Fibroblast of mammary gland (primary cell): ENCODE measurements at regions not wholly inside any gene's neighbourhood (a gene's known extent, or its start where the extent isn't known, plus 50 kb on each side); places are given as distances from the start of the nearest gene placed in this dataset.
A peak's percentile ranks its signal among the peaks of the same experiment; 100 is the strongest.

Experiments used
- DNase-seq: peaks from one replicate; pipeline ENCODE4 v3.0.0-alpha.2; 2010; ENCODE audit warnings: low read depth
- H3K4me3 ChIP-seq: 2 replicates; pipeline ENCODE4 v1.5.1; 2011; ENCODE audit warnings: low read depth, mild to moderate bottlenecking, low read length, moderate library complexity; ENCODE audit not compliant: control insufficient read depth
- TF ChIP-seq, protein P1 (sequence below): conservative IDR thresholded peaks from 2 replicates; pipeline ENCODE4 v1.5.1; 2011; ENCODE audit warnings: low read depth, low read length, inconsistent platforms; ENCODE audit not compliant: control insufficient read depth, insufficient read depth

- H3K4me3 ChIP-seq = no peak overlapping the region
- no peak for DNase-seq
- TF ChIP-seq, protein P1, sequence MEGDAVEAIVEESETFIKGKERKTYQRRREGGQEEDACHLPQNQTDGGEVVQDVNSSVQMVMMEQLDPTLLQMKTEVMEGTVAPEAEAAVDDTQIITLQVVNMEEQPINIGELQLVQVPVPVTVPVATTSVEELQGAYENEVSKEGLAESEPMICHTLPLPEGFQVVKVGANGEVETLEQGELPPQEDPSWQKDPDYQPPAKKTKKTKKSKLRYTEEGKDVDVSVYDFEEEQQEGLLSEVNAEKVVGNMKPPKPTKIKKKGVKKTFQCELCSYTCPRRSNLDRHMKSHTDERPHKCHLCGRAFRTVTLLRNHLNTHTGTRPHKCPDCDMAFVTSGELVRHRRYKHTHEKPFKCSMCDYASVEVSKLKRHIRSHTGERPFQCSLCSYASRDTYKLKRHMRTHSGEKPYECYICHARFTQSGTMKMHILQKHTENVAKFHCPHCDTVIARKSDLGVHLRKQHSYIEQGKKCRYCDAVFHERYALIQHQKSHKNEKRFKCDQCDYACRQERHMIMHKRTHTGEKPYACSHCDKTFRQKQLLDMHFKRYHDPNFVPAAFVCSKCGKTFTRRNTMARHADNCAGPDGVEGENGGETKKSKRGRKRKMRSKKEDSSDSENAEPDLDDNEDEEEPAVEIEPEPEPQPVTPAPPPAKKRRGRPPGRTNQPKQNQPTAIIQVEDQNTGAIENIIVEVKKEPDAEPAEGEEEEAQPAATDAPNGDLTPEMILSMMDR = no peak
Observed at GRCh38 chr18:56521263-56521662, 117.1 kb downstream of the TXNL1 start.

DNA sequence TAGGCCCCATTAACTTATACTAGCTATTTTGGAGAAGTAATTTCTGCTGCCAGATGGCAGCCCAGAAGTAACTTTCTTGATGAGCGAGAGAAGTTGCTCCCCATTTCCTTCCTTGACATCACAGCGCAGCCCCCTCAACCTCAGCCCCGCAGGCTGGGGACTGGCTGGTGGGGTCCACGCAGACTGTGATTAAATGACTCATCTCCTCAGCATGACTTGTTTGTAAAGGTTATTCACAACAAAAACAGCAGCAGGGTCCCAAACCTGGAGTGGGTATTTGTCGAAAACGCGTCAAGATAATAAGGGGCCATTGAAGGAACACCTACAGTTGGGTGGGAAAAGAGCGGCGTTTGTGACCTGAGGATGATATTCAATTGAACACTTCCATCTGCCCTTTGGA, 120.6 kb downstream of the TXNL1 start:
- no peak for DNase-seq
- TF ChIP-seq, protein P1 = no peak
- no peak overlapping the region for H3K4me3 ChIP-seq

- no peak overlapping the region for H3K4me3 ChIP-seq
- DNase-seq = peak; percentile 62
- TF ChIP-seq, protein P1 = no peak
Observed at GRCh38 chr18:56517196-56517595, 121.2 kb downstream of the TXNL1 start.

GRCh38 chr18:56516789-56517188, 121.6 kb downstream of the TXNL1 start:
- H3K4me3 ChIP-seq = no peak overlapping the region
- TF ChIP-seq, protein P1 = no peak
- DNase-seq = peak; percentile 87

GRCh38 chr18:56515522-56515921, 122.9 kb downstream of the TXNL1 start:
- H3K4me3 ChIP-seq = no peak overlapping the region
- TF ChIP-seq, protein P1 = no peak
- peak; percentile 34 for DNase-seq

GRCh38 chr18:56511996-56512395, 126.4 kb downstream of the TXNL1 start:
- no peak for DNase-seq
- TF ChIP-seq, protein P1 = no peak
- H3K4me3 ChIP-seq = no peak overlapping the region

DNA sequence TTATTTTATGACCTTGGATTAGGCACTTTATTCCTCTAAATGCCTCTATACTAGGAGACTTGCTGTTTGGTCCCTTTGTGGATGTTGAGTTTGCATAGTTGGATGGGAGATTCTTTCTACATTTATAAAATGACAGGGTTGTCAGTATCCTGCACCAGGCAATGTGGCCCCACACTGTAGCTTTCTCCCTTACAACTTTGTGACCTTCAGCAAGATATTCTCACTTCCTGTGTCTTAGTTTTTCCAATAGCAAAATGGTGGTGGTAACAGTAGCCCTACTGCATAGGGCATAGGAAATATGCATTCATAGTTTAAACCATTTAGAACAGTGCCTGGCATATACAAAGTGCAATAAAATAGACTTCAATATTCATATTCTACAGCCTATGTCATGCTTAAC, 128.3 kb downstream of the TXNL1 start:
- H3K4me3 ChIP-seq = no peak overlapping the region
- TF ChIP-seq, protein P1 = no peak
- no peak for DNase-seq
